HCT116 (cell line): ENCODE measurements at regions not wholly inside any gene's neighbourhood (a gene's known extent, or its start where the extent isn't known, plus 50 kb on each side); places are given as distances from the start of the nearest gene placed in this dataset.

Experiments
- ATAC-seq: fragments of 200-7000 bp; cut with Tn5 transposase; 2 replicates; pipeline ENCODE4 v1.9.1; 2020; ENCODE audit warnings: mild to moderate bottlenecking, moderate library complexity
- BruUV-seq: library from RNA; stranded (reverse); fragments of 400-500 nt; replicated peaks from 2 replicates; lab custom pipeline; 2021; lab: Mats Ljungman, UMichigan
- CTCF ChIA-PET: fragments of 300-600 bp; sonication (Branson Sonifier 250); formaldehyde crosslinking; loops from one replicate; lab custom pipeline; 2021; ENCODE audit warnings: antibody characterized with exemption; lab: Charles Lee
- POLR2A ChIA-PET: fragments of 300-600, 350-600 bp; sonication (Branson Sonifier 250); formaldehyde crosslinking; loops from one replicate; lab custom pipeline; 2021; ENCODE audit warnings: antibody characterized with exemption; lab: Charles Lee
- RAD21 ChIA-PET, 2 experiments: fragments of 300-600 bp; sonication (Branson Sonifier 250); formaldehyde crosslinking; loops; one replicate each; lab custom pipeline; 2023; ENCODE audit warnings: low total read pairs in 2 of 2; ENCODE audit not compliant: uncharacterized antibody in 2 of 2, unreplicated experiment in 2 of 2, low non-redundant PET in 1 of 2; lab: Charles Lee
- DNase-seq: peaks from one replicate; pipeline ENCODE4 v3.0.0-alpha.2; 2010; ENCODE audit warnings: low read depth, low spot score
- H2AFZ ChIP-seq: fragments of 200-600 bp; shearing (Covaris generic), sonication (generic); 2 replicates; pipeline ENCODE4 v1.6.1; 2017; ENCODE audit warnings: low read depth, mixed run types, mixed read lengths, antibody characterized with exemption, low read length; ENCODE audit not compliant: poor library complexity, severe bottlenecking
- H3K27ac ChIP-seq: 2 replicates; pipeline ENCODE4 v1.5.1; 2012; ENCODE audit warnings: low read depth, low read length
- H3K27me3 ChIP-seq: fragments of 200-600 bp; sonication (generic); 2 replicates; pipeline ENCODE4 v1.6.1; 2016; ENCODE audit warnings: mixed run types, low read length, mixed read lengths; ENCODE audit not compliant: insufficient read depth
- H3K36me3 ChIP-seq, 2 experiments: fragments of 200-500 bp in 1 of 2; fragments of 200-600 bp in 1 of 2; sonication (Bioruptor generic) in 1 of 2; sonication (generic) in 1 of 2; 2 replicates each; pipeline versions ENCODE4 v1.5.1 to v1.6.1; 2014 to 2016; ENCODE audit warnings: low read length in 2 of 2, inconsistent platforms in 1 of 2, mixed read lengths in 1 of 2, mixed run types in 1 of 2; ENCODE audit not compliant: insufficient read depth in 2 of 2, control insufficient read depth in 1 of 2
- H3K4me1 ChIP-seq, 2 experiments: fragments of 200-600 bp in 1 of 2; sonication (generic) in 1 of 2; 2 replicates each; pipeline versions ENCODE4 v1.5.1 to v1.6.1; 2012 to 2017; ENCODE audit warnings: low read length in 2 of 2, inconsistent platforms in 1 of 2, mild to moderate bottlenecking in 1 of 2, mixed read lengths in 1 of 2, mixed run types in 1 of 2, moderate library complexity in 1 of 2; ENCODE audit not compliant: insufficient read depth in 2 of 2, control insufficient read depth in 1 of 2
- H3K4me2 ChIP-seq: fragments of 200-600 bp; sonication (generic); 2 replicates; pipeline ENCODE4 v1.6.1; 2017; ENCODE audit warnings: mixed run types, low read length, mixed read lengths
- H3K4me3 ChIP-seq, 2 experiments: fragments of 200-600 bp in 1 of 2; sonication (generic) in 1 of 2; replicated peaks in 1 of 2; 2 replicates each; pipeline ENCODE4 v1.5.1; 2011 to 2016; ENCODE audit warnings: low read length in 2 of 2, control low read depth in 1 of 2, low read depth in 1 of 2, mild to moderate bottlenecking in 1 of 2, mixed read lengths in 1 of 2, mixed run types in 1 of 2
- H3K79me2 ChIP-seq: fragments of 200-600 bp; sonication (generic); 2 replicates; pipeline ENCODE4 v1.6.1; 2017; ENCODE audit warnings: mild to moderate bottlenecking, mixed run types, low read length, moderate library complexity, mixed read lengths; ENCODE audit not compliant: insufficient read depth
- H3K9ac ChIP-seq: fragments of 200-600 bp; sonication (generic); 2 replicates; pipeline ENCODE4 v1.6.1; 2016; ENCODE audit warnings: low read length, mixed read lengths
- H3K9me2 ChIP-seq: fragments of 200-600 bp; sonication (generic), shearing (Covaris generic); 2 replicates; pipeline ENCODE4 v1.6.1; 2017; ENCODE audit warnings: mixed run types, mild to moderate bottlenecking, moderate library complexity; ENCODE audit not compliant: insufficient read depth
- H3K9me3 ChIP-seq, 2 experiments: fragments of 200-500 bp in 1 of 2; fragments of 200-600 bp in 1 of 2; sonication (Bioruptor generic) in 1 of 2; sonication (generic) in 1 of 2; 2 replicates each; pipeline ENCODE4 v1.6.1; 2014 to 2017; ENCODE audit warnings: low read length in 2 of 2, mixed read lengths in 2 of 2, inconsistent platforms in 1 of 2, low read depth in 1 of 2, mild to moderate bottlenecking in 1 of 2, mixed run types in 1 of 2, moderate library complexity in 1 of 2; ENCODE audit not compliant: control insufficient read depth in 1 of 2, insufficient read depth in 1 of 2
- H4K20me1 ChIP-seq: fragments of 200-600 bp; sonication (generic), shearing (Covaris generic); 2 replicates; pipeline ENCODE4 v1.6.1; 2017; ENCODE audit warnings: mixed run types, mild to moderate bottlenecking, moderate library complexity; ENCODE audit not compliant: insufficient read depth
- CBX3 ChIP-seq: IDR thresholded peaks from 2 replicates; pipeline ENCODE4 v1.6.1; 2012; ENCODE audit warnings: low read depth
- CEBPB ChIP-seq: IDR thresholded peaks from 2 replicates; pipeline ENCODE4 v1.6.1; 2012; ENCODE audit warnings: low read depth
- ELF1 ChIP-seq: IDR thresholded peaks from 2 replicates; pipeline ENCODE4 v1.6.1; 2012; ENCODE audit warnings: low read depth, borderline replicate concordance
- EZH2 ChIP-seq: fragments of 200-600 bp; sonication (generic); IDR thresholded peaks from 2 replicates; pipeline ENCODE4 v1.6.1; 2017; ENCODE audit warnings: antibody characterized with exemption, mixed run types
- EZH2phosphoT487 ChIP-seq: fragments of 200-600 bp; IDR thresholded peaks from 2 replicates; pipeline ENCODE4 v1.6.1; 2018; ENCODE audit warnings: antibody characterized with exemption, borderline replicate concordance
- FOSL1 ChIP-seq: IDR thresholded peaks from 2 replicates; pipeline ENCODE4 v1.6.1; 2012; ENCODE audit warnings: low read depth
- JUND ChIP-seq: IDR thresholded peaks from 2 replicates; pipeline ENCODE4 v1.6.1; 2012
- POLR2A ChIP-seq: IDR thresholded peaks from 2 replicates; pipeline ENCODE4 v1.7.0; 2011; ENCODE audit warnings: borderline replicate concordance; ENCODE audit not compliant: insufficient read depth, insufficient read length; ENCODE audit errors: extremely low read depth
- POLR2AphosphoS5 ChIP-seq: IDR thresholded peaks from 2 replicates; pipeline ENCODE4 v1.6.1; 2011; ENCODE audit warnings: mild to moderate bottlenecking, low read depth, low read length, moderate library complexity
- RAD21 ChIP-seq: IDR thresholded peaks from 2 replicates; pipeline ENCODE4 v1.6.1; 2012; ENCODE audit warnings: low read depth, mild to moderate bottlenecking
- SIN3A ChIP-seq: IDR thresholded peaks from 2 replicates; pipeline ENCODE4 v1.6.1; 2012; ENCODE audit warnings: low read depth
- SP1 ChIP-seq: IDR thresholded peaks from 2 replicates; pipeline ENCODE4 v1.6.1; 2012; ENCODE audit warnings: low read depth
- SRF ChIP-seq: IDR thresholded peaks from 2 replicates; pipeline ENCODE4 v1.6.1; 2012; ENCODE audit warnings: low read depth
- TCF7L2 ChIP-seq: IDR thresholded peaks from 2 replicates; pipeline ENCODE4 v1.7.0; 2011; ENCODE audit warnings: borderline replicate concordance, inconsistent platforms; ENCODE audit not compliant: insufficient read depth, insufficient read length; ENCODE audit errors: extremely low read depth
- YY1 ChIP-seq: IDR thresholded peaks from 2 replicates; pipeline ENCODE4 v1.6.1; 2011; ENCODE audit warnings: low read length, low read depth, moderate library complexity, mild to moderate bottlenecking; ENCODE audit not compliant: insufficient replicate concordance; ENCODE audit errors: extremely low read depth
- ZNF274 ChIP-seq: fragments of 200-500 bp; sonication (Bioruptor generic); IDR thresholded peaks from 2 replicates; pipeline ENCODE4 v1.6.1; 2014; ENCODE audit warnings: mild to moderate bottlenecking, low read depth, low read length, inconsistent platforms
- intact Hi-C: fragments of 100-400 bp; cut with micrococcal nuclease; formaldehyde crosslinking; loops from 2 replicates; pipeline ENCODE4 v1.10.0; 2022
- TF ChIP-seq, protein P1 (sequence below): IDR thresholded peaks from 2 replicates; pipeline ENCODE4 v1.6.1; 2012
- TF ChIP-seq, protein P2 (sequence below): IDR thresholded peaks from 2 replicates; pipeline ENCODE4 v1.6.1; 2011; ENCODE audit warnings: mild to moderate bottlenecking, low read length, moderate library complexity; ENCODE audit not compliant: insufficient replicate concordance; ENCODE audit errors: extremely low read depth
- TF ChIP-seq, protein P3 (sequence below): IDR thresholded peaks from 2 replicates; pipeline ENCODE4 v1.6.1; 2012; ENCODE audit warnings: low read depth
- TF ChIP-seq, protein P4 (sequence below): IDR thresholded peaks from 2 replicates; pipeline ENCODE4 v1.6.1; 2012

DNA sequence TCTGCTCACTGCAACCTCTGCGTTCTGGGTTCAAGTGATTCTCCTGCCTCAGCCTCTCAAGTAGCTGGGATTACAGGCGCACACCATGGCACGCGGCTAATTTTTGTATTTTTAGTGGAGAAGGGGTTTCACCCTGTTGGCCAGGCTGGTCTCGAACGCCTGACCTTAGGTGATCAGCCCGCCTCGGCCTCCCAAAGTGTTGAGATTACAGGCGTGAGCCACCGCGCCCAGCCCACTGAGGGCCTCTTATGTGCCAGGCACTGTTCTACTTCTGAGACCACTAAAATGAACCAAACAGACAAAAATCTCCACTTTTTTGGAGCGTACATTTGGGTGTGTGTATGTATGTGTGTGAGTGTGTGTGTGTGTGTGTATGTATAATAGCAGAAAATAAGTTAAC lies 117.2 kb upstream of the H2AZ1 start:
- ChIA-PET CTCF (interaction anchor here (1.1 kb wide), 1 partner anchor 69 kb away, joined by 4 read pairs; no protein-coding TSS in a partner anchor), RAD21 (no interaction called here), POLR2A (no interaction called here)
- no peaks in the 10 kb centered on the region for H4K20me1 ChIP-seq
- H3K9ac ChIP-seq = no peak overlapping the region
- H3K4me1 ChIP-seq = no peaks in the 10 kb centered on the region
- H3K36me3 ChIP-seq = no peaks in the 10 kb centered on the region
- H3K4me2 ChIP-seq = no peak overlapping the region
- no peak for DNase-seq
- H3K27ac ChIP-seq = no peak overlapping the region
- H3K9me2 ChIP-seq = no peaks in the 10 kb centered on the region
- BruUV-seq = no TSS peak
- no peaks in the 10 kb centered on the region for H3K9me3 ChIP-seq
- no peak for ATAC-seq
- H3K4me3 ChIP-seq = no peak overlapping the region
- H3K79me2 ChIP-seq = no peaks in the 10 kb centered on the region
- intact Hi-C loops = no loop called here
- TF ChIP-seq YY1 = no peak
- no peak for TF ChIP-seq RAD21
- TF ChIP-seq SIN3A = no peak
- no peak for TF ChIP-seq ZNF274
- TF ChIP-seq ELF1 = no peak
- TF ChIP-seq, protein P1, sequence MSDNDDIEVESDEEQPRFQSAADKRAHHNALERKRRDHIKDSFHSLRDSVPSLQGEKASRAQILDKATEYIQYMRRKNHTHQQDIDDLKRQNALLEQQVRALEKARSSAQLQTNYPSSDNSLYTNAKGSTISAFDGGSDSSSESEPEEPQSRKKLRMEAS = no peak
- TF ChIP-seq JUND = no peak
- TF ChIP-seq EZH2phosphoT487 = no peak
- no peak for TF ChIP-seq SP1
- TF ChIP-seq, protein P2, sequence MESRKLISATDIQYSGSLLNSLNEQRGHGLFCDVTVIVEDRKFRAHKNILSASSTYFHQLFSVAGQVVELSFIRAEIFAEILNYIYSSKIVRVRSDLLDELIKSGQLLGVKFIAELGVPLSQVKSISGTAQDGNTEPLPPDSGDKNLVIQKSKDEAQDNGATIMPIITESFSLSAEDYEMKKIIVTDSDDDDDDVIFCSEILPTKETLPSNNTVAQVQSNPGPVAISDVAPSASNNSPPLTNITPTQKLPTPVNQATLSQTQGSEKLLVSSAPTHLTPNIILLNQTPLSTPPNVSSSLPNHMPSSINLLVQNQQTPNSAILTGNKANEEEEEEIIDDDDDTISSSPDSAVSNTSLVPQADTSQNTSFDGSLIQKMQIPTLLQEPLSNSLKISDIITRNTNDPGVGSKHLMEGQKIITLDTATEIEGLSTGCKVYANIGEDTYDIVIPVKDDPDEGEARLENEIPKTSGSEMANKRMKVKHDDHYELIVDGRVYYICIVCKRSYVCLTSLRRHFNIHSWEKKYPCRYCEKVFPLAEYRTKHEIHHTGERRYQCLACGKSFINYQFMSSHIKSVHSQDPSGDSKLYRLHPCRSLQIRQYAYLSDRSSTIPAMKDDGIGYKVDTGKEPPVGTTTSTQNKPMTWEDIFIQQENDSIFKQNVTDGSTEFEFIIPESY = no peak
- no peak for TF ChIP-seq SRF
- no peak for TF ChIP-seq POLR2AphosphoS5
- TF ChIP-seq CBX3 = no peak
- no peak for TF ChIP-seq FOSL1
- no peak for TF ChIP-seq EZH2
- TF ChIP-seq, protein P3, sequence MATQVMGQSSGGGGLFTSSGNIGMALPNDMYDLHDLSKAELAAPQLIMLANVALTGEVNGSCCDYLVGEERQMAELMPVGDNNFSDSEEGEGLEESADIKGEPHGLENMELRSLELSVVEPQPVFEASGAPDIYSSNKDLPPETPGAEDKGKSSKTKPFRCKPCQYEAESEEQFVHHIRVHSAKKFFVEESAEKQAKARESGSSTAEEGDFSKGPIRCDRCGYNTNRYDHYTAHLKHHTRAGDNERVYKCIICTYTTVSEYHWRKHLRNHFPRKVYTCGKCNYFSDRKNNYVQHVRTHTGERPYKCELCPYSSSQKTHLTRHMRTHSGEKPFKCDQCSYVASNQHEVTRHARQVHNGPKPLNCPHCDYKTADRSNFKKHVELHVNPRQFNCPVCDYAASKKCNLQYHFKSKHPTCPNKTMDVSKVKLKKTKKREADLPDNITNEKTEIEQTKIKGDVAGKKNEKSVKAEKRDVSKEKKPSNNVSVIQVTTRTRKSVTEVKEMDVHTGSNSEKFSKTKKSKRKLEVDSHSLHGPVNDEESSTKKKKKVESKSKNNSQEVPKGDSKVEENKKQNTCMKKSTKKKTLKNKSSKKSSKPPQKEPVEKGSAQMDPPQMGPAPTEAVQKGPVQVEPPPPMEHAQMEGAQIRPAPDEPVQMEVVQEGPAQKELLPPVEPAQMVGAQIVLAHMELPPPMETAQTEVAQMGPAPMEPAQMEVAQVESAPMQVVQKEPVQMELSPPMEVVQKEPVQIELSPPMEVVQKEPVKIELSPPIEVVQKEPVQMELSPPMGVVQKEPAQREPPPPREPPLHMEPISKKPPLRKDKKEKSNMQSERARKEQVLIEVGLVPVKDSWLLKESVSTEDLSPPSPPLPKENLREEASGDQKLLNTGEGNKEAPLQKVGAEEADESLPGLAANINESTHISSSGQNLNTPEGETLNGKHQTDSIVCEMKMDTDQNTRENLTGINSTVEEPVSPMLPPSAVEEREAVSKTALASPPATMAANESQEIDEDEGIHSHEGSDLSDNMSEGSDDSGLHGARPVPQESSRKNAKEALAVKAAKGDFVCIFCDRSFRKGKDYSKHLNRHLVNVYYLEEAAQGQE = no peak
- no peak for TF ChIP-seq CEBPB
- TF ChIP-seq TCF7L2 = no peak
- TF ChIP-seq POLR2A = no peak
- TF ChIP-seq, protein P4, sequence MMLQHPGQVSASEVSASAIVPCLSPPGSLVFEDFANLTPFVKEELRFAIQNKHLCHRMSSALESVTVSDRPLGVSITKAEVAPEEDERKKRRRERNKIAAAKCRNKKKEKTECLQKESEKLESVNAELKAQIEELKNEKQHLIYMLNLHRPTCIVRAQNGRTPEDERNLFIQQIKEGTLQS = no peak
- TF ChIP-seq, all 23 proteins: peak for 0
- no peaks in the 10 kb centered on the region for H3K27me3 ChIP-seq
- no peak overlapping the region for H2AFZ ChIP-seq
